GM21619 (cell line): ENCODE measurements at regions not wholly inside any gene's neighbourhood (a gene's known extent, or its start where the extent isn't known, plus 50 kb on each side); places are given as distances from the start of the nearest gene placed in this dataset.
"Not testable (repeated sequence)": the region's sequence is repeated elsewhere in the genome, so short reads cannot be mapped to it uniquely, and the experiment has no call there.

ENCODE experiments used
- ATAC-seq: cut with Tn5 transposase; IDR thresholded peaks from one replicate; pipeline ENCODE4 v1.9.1; 2021; ENCODE audit not compliant: unreplicated experiment

DNA sequence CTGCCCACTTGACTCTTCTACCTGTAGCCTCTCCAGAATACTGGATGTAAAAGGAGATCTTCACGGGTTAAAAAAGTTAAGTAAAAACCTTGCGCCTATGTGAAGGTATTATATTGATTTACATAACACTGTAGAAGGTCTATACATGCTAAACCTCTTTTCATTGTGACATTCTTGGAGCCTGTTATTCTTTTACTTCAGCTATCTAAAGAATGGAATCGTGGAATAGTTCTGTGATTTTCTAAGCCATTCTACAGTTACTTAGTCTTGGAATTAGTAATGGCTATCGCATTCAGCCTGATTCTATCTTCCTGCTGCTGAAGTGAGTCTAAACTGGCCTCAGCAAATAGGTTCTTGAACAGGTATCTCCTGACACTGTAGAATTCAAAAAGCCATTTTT is 430.0 kb upstream of the DPH6 start:
- ATAC-seq: no peak

- no peak for ATAC-seq
Observed at GRCh38 chr15:35979608-35980007, 433.6 kb upstream of the DPH6 start.

GRCh38 chr15:35980719-35981118 is 434.8 kb upstream of the DPH6 start:
- no peak for ATAC-seq

GRCh38 chr15:35986191-35986721 is 440.3 kb upstream of the DPH6 start:
- no peak for ATAC-seq

- ATAC-seq: no peak
Observed at GRCh38 chr15:35987056-35987455, 441.1 kb upstream of the DPH6 start.

DNA sequence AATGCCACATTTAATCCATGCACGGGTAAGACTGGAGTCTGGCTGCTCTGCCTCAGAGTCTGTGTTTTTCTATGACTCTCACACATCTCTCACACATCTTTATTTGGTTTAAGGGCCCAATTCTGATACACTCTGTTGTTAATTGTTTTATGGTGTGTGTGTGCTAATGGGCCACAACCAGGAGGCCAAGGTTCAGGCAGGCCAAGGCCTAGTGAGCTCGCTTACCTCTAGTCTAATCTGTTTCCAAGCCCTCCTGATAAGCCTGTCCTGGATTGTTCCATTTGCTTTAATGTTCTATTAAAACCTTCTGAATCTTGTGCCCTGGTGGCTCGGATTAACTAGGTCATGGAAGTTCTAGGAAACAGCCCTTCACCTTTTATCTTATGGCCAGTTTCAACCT is 445.4 kb upstream of the DPH6 start:
- no peak for ATAC-seq

GRCh38 chr15:35992791-35993190 is 446.8 kb upstream of the DPH6 start:
- ATAC-seq: no peak

GRCh38 chr15:35993196-35993595 is 447.2 kb upstream of the DPH6 start:
- ATAC-seq: no peak

DNA sequence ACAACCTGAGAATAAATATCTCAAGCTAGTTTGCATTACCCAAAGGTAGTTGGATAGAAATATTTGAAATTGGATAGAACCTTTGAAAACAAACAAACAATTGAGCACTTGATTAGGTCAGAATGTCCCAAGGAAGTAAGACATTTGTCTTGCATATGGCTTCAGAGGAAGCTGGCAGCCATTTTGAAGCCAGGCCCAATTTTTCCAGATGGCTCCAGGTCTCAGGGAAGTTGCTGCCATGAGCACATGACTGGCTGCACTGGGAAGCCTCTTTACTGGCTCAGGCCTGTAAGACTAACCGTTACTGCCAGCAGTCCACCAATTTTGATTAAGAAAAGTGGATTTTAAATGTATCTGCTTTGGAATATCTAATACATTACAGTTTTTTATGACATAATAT is 448.9 kb upstream of the DPH6 start:
- no peak for ATAC-seq

DNA sequence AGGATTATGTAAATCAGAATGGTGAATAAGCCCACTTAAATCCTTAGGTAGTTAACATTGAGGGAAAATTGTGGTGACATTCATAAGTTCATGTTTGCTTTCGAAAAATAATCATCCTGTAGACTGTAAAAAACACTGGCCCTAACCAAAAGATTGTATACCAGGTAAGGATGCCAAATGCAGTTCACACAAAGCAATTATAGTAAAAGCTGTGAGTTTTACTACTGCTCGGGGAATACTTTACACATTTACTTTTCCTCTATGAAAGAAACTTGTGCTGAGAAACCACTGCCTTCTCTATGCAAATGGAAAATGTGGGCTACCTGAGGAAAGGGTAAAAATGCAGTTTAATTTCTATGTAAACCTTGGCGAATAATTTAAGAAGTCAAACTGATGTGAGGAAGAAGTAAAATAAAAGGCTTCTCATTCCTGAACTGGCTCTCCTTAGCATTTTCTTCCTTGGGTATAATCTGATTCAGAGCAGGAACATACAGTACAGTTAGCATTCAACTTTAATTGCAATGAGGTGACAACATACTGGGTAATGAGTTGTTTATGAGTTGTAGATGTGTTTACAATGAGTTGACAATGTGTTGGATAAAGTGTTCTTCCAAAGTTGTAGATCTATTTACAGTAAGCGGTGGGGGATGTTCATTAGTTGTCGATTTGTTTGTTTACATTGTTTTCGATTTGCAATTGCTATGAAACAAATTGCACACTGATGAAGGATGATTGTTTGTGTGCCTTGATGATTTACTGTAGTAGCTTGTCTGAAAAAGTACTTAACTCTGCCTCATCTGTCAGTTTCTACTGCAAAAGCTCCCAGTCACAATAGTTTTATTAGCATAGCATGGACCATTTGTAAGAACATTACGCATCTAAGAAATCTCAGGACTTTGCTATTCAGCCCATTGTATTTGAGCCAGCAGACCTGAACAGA is 453.0 kb upstream of the DPH6 start:
- no peak for ATAC-seq

GRCh38 chr15:36004891-36005490 is 459.0 kb upstream of the DPH6 start:
- ATAC-seq: no peak

DNA sequence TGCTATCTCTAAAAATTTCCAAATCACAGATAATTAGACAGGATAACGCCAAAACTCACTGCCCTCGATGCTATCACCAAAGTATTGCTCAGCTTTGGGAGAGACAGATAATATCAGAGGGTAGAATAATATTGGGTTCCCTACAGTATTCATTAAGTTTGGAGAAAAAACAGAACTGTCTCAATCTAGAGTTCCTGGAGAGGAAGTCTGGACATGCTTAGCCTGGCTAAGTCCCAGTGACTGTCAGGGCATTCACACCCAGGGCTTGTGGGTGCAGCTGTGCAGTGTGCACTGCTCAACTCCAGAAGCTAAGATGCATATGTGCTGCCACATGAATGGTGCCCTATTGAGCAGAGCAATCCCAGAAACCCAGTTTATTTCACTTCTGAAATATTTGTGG is 459.6 kb upstream of the DPH6 start:
- no peak for ATAC-seq

- no peak for ATAC-seq
Observed at GRCh38 chr15:36007699-36008098, 461.7 kb upstream of the DPH6 start.

DNA sequence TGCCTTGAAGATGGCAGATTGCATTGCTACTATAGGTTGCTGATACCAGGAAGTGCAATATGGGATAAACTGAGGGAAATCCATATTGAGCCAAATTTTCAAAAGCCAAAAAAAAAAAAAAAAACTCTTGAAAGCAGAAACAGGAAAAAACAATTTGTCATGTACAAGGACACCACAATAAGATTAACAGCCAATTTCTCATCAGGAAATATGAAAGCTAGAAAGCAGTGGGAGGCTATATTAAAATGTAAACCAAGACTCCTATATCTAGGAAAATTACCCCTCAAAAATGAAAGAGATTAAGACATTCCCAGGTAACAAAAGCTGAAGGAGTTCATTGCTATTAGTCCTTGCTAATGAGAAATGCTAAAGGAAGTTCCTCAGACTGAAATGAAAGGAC is 462.8 kb upstream of the DPH6 start:
- no peak for ATAC-seq

DNA sequence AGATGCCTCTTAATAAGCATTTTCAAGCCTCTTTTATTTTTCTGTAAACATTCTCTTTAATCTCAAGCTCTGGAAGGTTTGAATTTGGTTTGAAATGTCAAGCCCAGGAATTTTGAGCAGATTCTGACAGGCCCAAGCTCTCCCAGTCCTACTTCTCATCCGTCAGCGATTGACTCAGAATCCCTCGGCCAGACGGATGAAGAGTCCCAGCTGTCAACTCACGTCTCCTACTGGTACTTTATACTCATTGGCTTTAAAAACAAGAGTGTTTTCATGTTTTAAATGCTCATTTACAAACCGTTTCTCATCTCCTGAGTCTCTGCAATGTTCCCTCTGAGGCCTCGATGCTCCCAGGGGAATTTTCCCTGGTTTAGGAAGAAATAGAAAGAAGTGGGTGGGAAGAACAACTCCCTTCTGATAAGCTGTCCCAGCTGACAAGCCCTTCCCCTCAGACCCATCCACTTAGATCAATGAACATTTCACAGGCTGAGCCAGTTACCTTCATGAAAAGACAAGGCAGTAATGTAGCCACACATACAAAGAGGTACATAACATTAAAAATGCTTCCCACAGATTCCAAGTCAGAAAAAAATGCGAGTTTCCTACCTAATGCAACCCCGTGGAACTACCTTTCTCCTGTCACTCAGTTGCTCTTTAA is 478.2 kb upstream of the DPH6 start:
- ATAC-seq: no peak

DNA sequence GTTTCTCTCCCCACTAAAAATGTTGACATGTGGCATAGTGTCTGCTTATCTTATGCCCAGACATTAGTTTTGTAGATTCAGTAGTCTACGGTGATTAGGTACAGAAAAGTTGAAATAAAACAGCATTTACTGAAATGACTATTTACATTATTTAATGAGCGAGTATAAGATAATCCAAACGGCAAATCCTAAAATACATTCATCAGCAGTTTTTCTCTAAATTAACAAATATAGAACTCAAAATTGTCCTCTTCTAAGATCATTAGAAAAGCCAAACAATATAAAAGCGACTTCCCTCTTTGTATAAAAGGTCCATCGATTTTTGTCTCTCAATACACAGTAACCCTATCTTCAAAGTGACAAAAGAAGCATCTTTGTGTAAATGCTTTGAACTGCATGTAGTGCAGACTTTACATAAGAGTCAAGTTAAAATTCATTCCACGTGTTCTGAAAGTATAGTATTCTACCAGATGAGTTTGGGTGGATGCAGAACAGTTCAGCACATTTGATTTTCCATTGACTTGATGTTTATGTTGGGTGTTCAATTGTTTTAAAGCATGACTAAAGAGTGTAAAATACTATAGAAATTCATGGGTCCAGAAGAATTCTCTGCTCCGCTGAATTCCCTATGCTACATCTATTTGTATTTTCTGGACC is 480.8 kb upstream of the DPH6 start:
- ATAC-seq: no peak

DNA sequence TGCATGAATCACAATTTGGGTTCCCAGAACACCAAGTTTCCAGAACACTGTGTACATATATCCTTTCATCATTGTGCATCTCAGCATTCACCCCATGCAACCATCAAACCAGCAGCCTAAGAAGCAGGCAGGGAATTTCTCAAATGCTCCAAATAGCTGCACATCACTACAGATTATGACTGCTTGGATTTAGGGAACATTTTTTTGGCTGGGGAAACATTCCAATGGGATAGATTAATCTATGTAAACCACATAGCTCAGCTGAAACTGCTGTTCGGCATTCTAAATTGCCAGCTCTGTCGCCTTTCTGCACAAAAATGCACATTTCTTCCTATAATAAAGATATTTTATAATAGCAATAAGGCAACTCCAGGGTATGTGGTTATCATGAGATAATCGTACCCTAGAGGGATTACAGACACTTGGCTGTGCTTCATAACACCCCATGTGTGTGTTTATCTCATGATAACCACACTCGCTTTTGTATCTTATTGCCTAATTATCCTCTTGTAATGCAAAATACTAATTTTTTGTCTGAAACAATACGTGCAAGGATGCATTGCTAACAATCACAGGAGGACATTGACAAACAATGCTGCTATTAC is 483.7 kb upstream of the DPH6 start:
- ATAC-seq: no peak

DNA sequence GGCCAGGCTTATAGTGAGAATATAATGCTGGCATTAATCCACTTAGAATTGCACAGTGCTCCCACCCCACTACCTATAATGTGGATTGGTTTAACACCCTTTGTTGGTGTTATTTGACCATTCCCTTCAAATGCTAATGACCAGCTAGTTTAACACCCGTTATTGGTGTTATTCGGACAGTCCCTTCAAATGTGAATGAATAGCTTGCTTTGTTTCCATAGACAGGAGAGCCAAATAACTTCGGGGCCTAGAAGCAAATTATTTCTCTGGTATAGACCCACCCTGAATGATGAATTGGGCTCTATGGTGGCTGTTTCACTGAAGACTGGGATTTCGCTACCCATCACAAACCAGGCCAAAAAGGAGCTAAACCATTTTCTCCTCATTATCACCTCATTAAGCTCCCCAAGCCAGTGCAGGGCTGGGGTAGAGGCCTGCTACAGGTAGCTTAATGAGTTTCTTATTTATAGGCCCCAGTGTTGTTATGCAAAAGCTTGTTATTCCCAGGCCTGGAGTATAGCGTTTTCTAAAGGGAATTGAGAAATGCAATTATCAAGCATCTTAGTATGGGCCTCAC is 494.1 kb upstream of the DPH6 start:
- no peak for ATAC-seq

DNA sequence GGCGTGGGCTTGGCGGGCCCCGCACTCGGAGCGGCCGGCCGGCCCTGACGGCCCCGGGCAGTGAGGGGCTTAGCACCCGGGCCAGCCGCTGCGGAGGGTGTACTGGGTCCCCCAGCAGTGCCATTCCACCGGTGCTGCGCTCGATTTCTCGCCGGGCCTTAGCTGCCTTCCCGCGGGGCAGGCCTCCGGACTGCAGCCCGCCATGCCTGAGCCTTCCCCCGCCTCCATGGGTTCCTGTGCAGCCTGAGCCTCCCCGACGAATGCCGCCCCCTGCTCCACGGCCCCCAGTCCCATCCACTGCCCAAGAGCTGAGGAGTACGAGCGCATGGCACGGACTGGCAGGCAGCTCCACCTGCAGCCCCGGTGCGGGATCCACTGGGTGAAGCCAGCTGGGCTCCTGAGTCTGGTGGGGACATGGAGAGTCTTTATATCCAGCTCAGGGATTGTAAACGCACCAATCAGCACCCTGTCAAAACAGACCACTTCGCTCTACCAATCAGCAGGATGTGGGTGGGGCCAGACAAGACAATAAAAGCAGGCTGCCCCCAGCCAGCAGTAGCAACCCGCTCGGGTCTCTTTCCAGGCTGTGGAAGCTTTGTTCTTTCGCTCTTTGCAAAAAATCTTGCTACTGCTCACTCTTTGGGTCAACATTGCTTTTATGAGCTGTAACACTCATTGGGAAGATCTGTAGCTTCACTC is 501.2 kb upstream of the DPH6 start:
- not testable (repeated sequence) for ATAC-seq

DNA sequence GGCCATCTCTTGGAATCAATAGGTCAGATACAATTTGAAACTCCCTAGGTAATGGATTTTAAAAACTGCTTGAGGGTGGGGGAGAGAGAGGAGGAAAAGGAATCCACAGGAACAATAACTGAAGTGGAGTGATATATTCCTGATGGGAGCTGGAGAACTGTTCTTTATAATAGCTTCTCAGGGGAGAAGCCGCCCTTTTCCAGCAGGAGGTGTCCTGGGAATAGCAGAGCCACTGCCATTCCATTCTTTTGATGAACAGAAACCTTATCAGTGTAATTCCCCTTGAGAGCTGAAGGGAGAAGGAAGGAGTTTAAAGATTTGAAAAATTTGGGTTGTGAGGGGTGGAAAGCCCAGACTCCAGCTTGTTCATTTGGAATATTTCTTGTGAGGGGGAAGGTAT is 504.9 kb upstream of the DPH6 start:
- no peak for ATAC-seq
